K562 (cell line): ENCODE measurements at regions not wholly inside any gene's neighbourhood (a gene's known extent, or its start where the extent isn't known, plus 50 kb on each side); places are given as distances from the start of the nearest gene placed in this dataset.

Source experiments
- ATAC-seq: fragments of 200-7000 bp; cut with Tn5 transposase; 3 replicates; pipeline ENCODE4 v1.9.1; 2020; ENCODE audit warnings: moderate library complexity
- BruUV-seq: library from RNA; stranded (reverse); fragments of 400-500 nt; replicated peaks from 2 replicates; lab custom pipeline; 2021; lab: Mats Ljungman, UMichigan
- CTCF ChIA-PET: fragments of 300-600 bp; formaldehyde crosslinking; extraction: SDS; loops from one replicate; lab custom pipeline; 2021; ENCODE audit warnings: low intra/inter-chr PET ratio; lab: Yijun Ruan, JAX
- POLR2A ChIA-PET: fragments of 300-600, 350-650 bp; sonication (Branson Sonifier 250); formaldehyde crosslinking; extraction: SDS; loops from one replicate; lab custom pipeline; 2021; ENCODE audit warnings: antibody characterized with exemption, inconsistent platforms; lab: Yijun Ruan, JAX
- DNase-seq, 4 experiments: peaks; one replicate each; pipeline versions ENCODE4 v3.0.0 to v3.0.0-alpha.2; 2011 to 2018; ENCODE audit warnings: low spot score in 3 of 4, mixed read lengths in 3 of 4; ENCODE audit errors: extremely low read depth in 1 of 4
- FAIRE-seq: peaks from 2 replicates; lab custom pipeline; 2011; peaks lifted over from hg19 to GRCh38; lab: Jason Lieb, UNC
- H2AFZ ChIP-seq: 2 replicates; pipeline ENCODE4 v1.6.0; 2011; ENCODE audit warnings: low read depth, low read length, control low read depth, inconsistent platforms
- H3K27ac ChIP-seq: fragments of 200-600 bp; 3 replicates; pipeline ENCODE4 v1.8.0; 2011; ENCODE audit warnings: low read depth, mild to moderate bottlenecking, control low read depth, inconsistent platforms, low read length, moderate library complexity, mixed read lengths; ENCODE audit errors: extremely low read depth
- H3K27me3 ChIP-seq, 2 experiments: fragments of 300-600 bp in 1 of 2; 2 replicates in 1 of 2; 3 replicates in 1 of 2; pipeline versions ENCODE4 v1.6.0 to v1.8.0; 2011; ENCODE audit warnings: inconsistent platforms in 2 of 2, low read length in 2 of 2, mild to moderate bottlenecking in 1 of 2, mixed read lengths in 1 of 2, moderate library complexity in 1 of 2; ENCODE audit not compliant: control insufficient read depth in 2 of 2, insufficient read depth in 2 of 2
- H3K36me3 ChIP-seq: fragments of 300-600 bp; 3 replicates; pipeline ENCODE4 v1.8.0; 2011; ENCODE audit warnings: mild to moderate bottlenecking, low read length, inconsistent platforms; ENCODE audit not compliant: control insufficient read depth, insufficient read depth
- H3K4me1 ChIP-seq, 2 experiments: fragments of 200-600 bp in 1 of 2; replicated peaks in 1 of 2; 2 replicates in 1 of 2; 3 replicates in 1 of 2; pipeline versions ENCODE4 v1.5.1 to v1.8.0; 2011; ENCODE audit warnings: inconsistent platforms in 2 of 2, low read length in 2 of 2, mild to moderate bottlenecking in 1 of 2, mixed read lengths in 1 of 2, moderate library complexity in 1 of 2; ENCODE audit not compliant: control insufficient read depth in 2 of 2, insufficient read depth in 2 of 2
- H3K4me2 ChIP-seq: 2 replicates; pipeline ENCODE4 v1.6.1; 2011; ENCODE audit warnings: low read length, control low read depth, inconsistent platforms, mixed read lengths; ENCODE audit not compliant: insufficient read depth
- H3K4me3 ChIP-seq: fragments of 200-600 bp; sonication (generic), shearing (Covaris generic); 2 replicates; pipeline ENCODE4 v1.5.1; 2016; ENCODE audit warnings: control low read depth, inconsistent platforms
- H3K79me2 ChIP-seq: fragments of 200-600 bp; 3 replicates; pipeline ENCODE4 v1.8.0; 2011; ENCODE audit warnings: low read length, inconsistent platforms; ENCODE audit not compliant: control insufficient read depth, insufficient read depth
- H3K9ac ChIP-seq, 2 experiments: 2 replicates each; pipeline versions ENCODE4 v1.6.0 to v1.6.1; 2011; ENCODE audit warnings: low read depth in 2 of 2, low read length in 2 of 2, control low read depth in 1 of 2, inconsistent platforms in 1 of 2, mild to moderate bottlenecking in 1 of 2, mixed read lengths in 1 of 2; ENCODE audit not compliant: insufficient read depth in 1 of 2
- H3K9me1 ChIP-seq: one replicate; pipeline ENCODE4 v1.6.0; 2011; ENCODE audit warnings: inconsistent platforms, mild to moderate bottlenecking, low read length, moderate library complexity; ENCODE audit not compliant: control insufficient read depth, insufficient read depth
- H3K9me3 ChIP-seq: replicated peaks from 2 replicates; pipeline ENCODE4 v1.5.1; 2011; ENCODE audit warnings: low read depth, low read length, inconsistent platforms; ENCODE audit not compliant: control insufficient read depth, insufficient read depth
- H4K20me1 ChIP-seq: replicated peaks from 2 replicates; pipeline ENCODE4 v1.6.1; 2011; ENCODE audit warnings: low read length, inconsistent platforms, mixed read lengths; ENCODE audit not compliant: control insufficient read depth, insufficient read depth
- ARNT ChIP-seq, 2 experiments: fragments of 450-650 bp; IDR thresholded peaks; 2 replicates each; pipeline ENCODE4 v1.6.1; 2016; ENCODE audit warnings: mild to moderate bottlenecking in 1 of 2
- BRD4 ChIP-seq: fragments of 200-600 bp; sonication (generic); IDR thresholded peaks from 2 replicates; pipeline ENCODE4 v1.6.1; 2017; ENCODE audit warnings: inconsistent platforms
- CBFA2T2 ChIP-seq: fragments of 450-650 bp; conservative IDR thresholded peaks from 2 replicates; pipeline ENCODE4 v1.6.1; 2017; ENCODE audit warnings: mild to moderate bottlenecking
- CREM ChIP-seq: IDR thresholded peaks from 2 replicates; pipeline ENCODE4 v1.6.1; 2014; ENCODE audit warnings: antibody characterized with exemption, low read depth
- EGR1 ChIP-seq: fragments of 450-650 bp; conservative IDR thresholded peaks from 2 replicates; pipeline ENCODE4 v1.6.1; 2017; ENCODE audit warnings: mild to moderate bottlenecking
- MCM5 ChIP-seq: fragments of 450-650 bp; IDR thresholded peaks from 2 replicates; pipeline ENCODE4 v1.6.1; 2016; ENCODE audit warnings: low read depth
- NFIC ChIP-seq: fragments of 450-650 bp; IDR thresholded peaks from 2 replicates; pipeline ENCODE4 v1.6.1; 2017; ENCODE audit warnings: mild to moderate bottlenecking, inconsistent platforms
- PHF8 ChIP-seq: fragments of 200-600 bp; sonication (generic); IDR thresholded peaks from 2 replicates; pipeline ENCODE4 v1.6.1; 2012; ENCODE audit warnings: mixed run types, mild to moderate bottlenecking, inconsistent platforms, low read length, moderate library complexity, borderline replicate concordance
- SMAD2 ChIP-seq: fragments of 150-350 bp; IDR thresholded peaks from 2 replicates; pipeline ENCODE4 v1.6.1; 2014; ENCODE audit warnings: low read depth, mild to moderate bottlenecking, low read length
- ZBTB40 ChIP-seq, 2 experiments: fragments of 450-650 bp in 1 of 2; sonication (generic) in 1 of 2; formaldehyde crosslinking in 1 of 2; IDR thresholded peaks; 2 replicates each; pipeline versions ENCODE4 v1.7.1 to v1.9.0; 2016 to 2022; ENCODE audit warnings: inconsistent platforms in 1 of 2, mild to moderate bottlenecking in 1 of 2, missing genetic modification reagents in 1 of 2
- ZNF316 ChIP-seq: fragments of 450-650 bp; IDR thresholded peaks from 2 replicates; pipeline ENCODE4 v1.6.1; 2016
- WGBS: fragments of 100-300 bp; shearing (Covaris generic); methylation state at CpG from one replicate; pipeline ENCODE4 v1.1.6; 2016; ENCODE audit warnings: low coverage, mixed read lengths; ENCODE audit not compliant: insufficient coverage; ENCODE audit errors: missing lambda C conversion rate; 5-methylcytosine and 5-hydroxymethylcytosine counted together
- in situ Hi-C: fragments of 300-500 bp; cut with MboI; formaldehyde crosslinking; loops from 4 replicates; pipeline ENCODE4 v1.15.0; 2018; ENCODE audit warnings: inconsistent platforms, mixed read lengths
- intact Hi-C: fragments of 100-400 bp; cut with micrococcal nuclease; formaldehyde crosslinking; loops from 2 replicates; pipeline ENCODE4 v1.14.2; 2022
- TF ChIP-seq, protein P1 (sequence below): sonication (generic); formaldehyde crosslinking; IDR thresholded peaks from 2 replicates; pipeline ENCODE4 v1.8.0; 2022; ENCODE audit warnings: missing genetic modification reagents, mild to moderate bottlenecking, borderline replicate concordance
- TF ChIP-seq, protein P2 (sequence below): fragments of 250-450 bp; sonication (Bioruptor Pico); IDR thresholded peaks from 2 replicates; pipeline ENCODE4 v1.9.0; 2021; ENCODE audit warnings: mild to moderate bottlenecking, inconsistent platforms

DNA sequence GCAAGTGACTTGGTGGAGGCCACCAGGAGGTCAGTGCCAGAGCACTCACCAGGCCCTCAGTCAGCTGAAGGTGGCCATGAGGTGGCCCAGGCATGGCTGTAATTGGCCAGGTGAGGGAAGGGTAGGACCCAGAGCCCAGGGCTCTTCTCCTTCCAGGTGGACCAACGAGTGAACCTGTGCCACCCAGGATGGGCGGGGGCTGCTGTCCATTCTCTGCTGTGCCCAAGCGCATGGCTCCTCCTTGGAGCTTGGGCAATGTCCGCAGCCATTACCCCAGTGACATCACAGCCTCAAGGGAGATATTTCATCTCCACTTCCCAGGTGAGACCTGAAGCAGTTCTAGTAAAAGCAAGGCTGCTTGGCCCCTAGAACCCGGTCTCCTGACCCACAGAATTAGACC is 303.0 kb upstream of the FOXF1 start:
- ATAC-seq (no peak), DNase-seq (no peak), FAIRE-seq (no peak)
- CTCF ChIA-PET: no interaction called here
- WGBS: 3% methylated on average over 5 of the region's 5 CpGs
- TF ChIP-seq NFIC: no peak
- no peak for TF ChIP-seq ZNF316
- TF ChIP-seq BRD4: no peak
- no peak for TF ChIP-seq CBFA2T2
- TF ChIP-seq, protein P1, sequence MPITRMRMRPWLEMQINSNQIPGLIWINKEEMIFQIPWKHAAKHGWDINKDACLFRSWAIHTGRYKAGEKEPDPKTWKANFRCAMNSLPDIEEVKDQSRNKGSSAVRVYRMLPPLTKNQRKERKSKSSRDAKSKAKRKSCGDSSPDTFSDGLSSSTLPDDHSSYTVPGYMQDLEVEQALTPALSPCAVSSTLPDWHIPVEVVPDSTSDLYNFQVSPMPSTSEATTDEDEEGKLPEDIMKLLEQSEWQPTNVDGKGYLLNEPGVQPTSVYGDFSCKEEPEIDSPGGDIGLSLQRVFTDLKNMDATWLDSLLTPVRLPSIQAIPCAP (CRISPR knock-in tag): no peak
- no peak for TF ChIP-seq MCM5
- no peak for TF ChIP-seq ZBTB40 (IDR thresholded peaks at IDR 0.05)
- no peak for TF ChIP-seq ZBTB40 (CRISPR knock-in tag; IDR thresholded peaks at IDR 0.05)
- TF ChIP-seq, protein P2, sequence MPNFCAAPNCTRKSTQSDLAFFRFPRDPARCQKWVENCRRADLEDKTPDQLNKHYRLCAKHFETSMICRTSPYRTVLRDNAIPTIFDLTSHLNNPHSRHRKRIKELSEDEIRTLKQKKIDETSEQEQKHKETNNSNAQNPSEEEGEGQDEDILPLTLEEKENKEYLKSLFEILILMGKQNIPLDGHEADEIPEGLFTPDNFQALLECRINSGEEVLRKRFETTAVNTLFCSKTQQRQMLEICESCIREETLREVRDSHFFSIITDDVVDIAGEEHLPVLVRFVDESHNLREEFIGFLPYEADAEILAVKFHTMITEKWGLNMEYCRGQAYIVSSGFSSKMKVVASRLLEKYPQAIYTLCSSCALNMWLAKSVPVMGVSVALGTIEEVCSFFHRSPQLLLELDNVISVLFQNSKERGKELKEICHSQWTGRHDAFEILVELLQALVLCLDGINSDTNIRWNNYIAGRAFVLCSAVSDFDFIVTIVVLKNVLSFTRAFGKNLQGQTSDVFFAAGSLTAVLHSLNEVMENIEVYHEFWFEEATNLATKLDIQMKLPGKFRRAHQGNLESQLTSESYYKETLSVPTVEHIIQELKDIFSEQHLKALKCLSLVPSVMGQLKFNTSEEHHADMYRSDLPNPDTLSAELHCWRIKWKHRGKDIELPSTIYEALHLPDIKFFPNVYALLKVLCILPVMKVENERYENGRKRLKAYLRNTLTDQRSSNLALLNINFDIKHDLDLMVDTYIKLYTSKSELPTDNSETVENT (CRISPR knock-in tag): no peak
- TF ChIP-seq CREM: no peak
- no peak for TF ChIP-seq EGR1
- TF ChIP-seq PHF8: no peak
- TF ChIP-seq SMAD2: no peak
- TF ChIP-seq ARNT (IDR thresholded peaks at IDR 0.05): no peak
- Histone ChIP-seq H3K9ac (no peak overlapping the region), H3K4me3 (no peak overlapping the region), H4K20me1 (no peaks in the 10 kb centered on the region), H3K79me2 (no peaks in the 10 kb centered on the region), H3K27ac (no peak overlapping the region), H3K9me1 (no peaks in the 10 kb centered on the region), H3K4me1 (no peaks in the 10 kb centered on the region), H3K4me2 (no peak overlapping the region), H3K36me3 (no peaks in the 10 kb centered on the region), H2AFZ (no peak overlapping the region), H3K9me3 (no peaks in the 10 kb centered on the region), H3K27me3 (peaks cover 3 to 17% of the 10 kb centered on the region in 2 experiments; a peak in 3 of 5 replicates)
- in situ Hi-C loops (no loop called here), intact Hi-C loops (no loop called here)
- BruUV-seq: no TSS peak
- POLR2A ChIA-PET: no interaction called here
